H1 (cell line): ENCODE measurements at regions not wholly inside any gene's neighbourhood (a gene's known extent, or its start where the extent isn't known, plus 50 kb on each side); places are given as distances from the start of the nearest gene placed in this dataset.

Experiments used
- CTCF ChIA-PET: fragments of 300-600 bp; sonication (Branson Sonifier 250); formaldehyde crosslinking; loops from one replicate; lab custom pipeline; 2021; ENCODE audit not compliant: partially characterized antibody; lab: Charles Lee
- POLR2A ChIA-PET: fragments of 300-600 bp; sonication (Branson Sonifier 250); formaldehyde crosslinking; loops from one replicate; lab custom pipeline; 2021; ENCODE audit warnings: inconsistent platforms; ENCODE audit not compliant: partially characterized antibody; lab: Charles Lee
- DNase-seq, 2 experiments: peaks; one replicate each; pipeline versions ENCODE4 v3.0.0 to v3.0.0-alpha.2; 2010 to 2022; ENCODE audit warnings: low spot score in 2 of 2, low read depth in 1 of 2, mixed read lengths in 1 of 2
- FAIRE-seq: peaks from 2 replicates; lab custom pipeline; 2011; peaks lifted over from hg19 to GRCh38; lab: Jason Lieb, UNC
- H2AFZ ChIP-seq: 2 replicates; pipeline ENCODE4 v1.8.1; 2012; ENCODE audit warnings: low read length, inconsistent platforms
- H2AK5ac ChIP-seq: 2 replicates; pipeline ENCODE4 v1.6.1; 2013; ENCODE audit warnings: low read depth, low read length
- H2BK120ac ChIP-seq: replicated peaks from 2 replicates; pipeline ENCODE3; 2013; ENCODE audit warnings: low read depth, low read length, inconsistent platforms
- H2BK12ac ChIP-seq: 2 replicates; pipeline ENCODE4 v1.6.1; 2013; ENCODE audit warnings: low read depth, low read length
- H2BK15ac ChIP-seq: 2 replicates; pipeline ENCODE4 v1.6.1; 2013; ENCODE audit warnings: low read length
- H2BK20ac ChIP-seq: 2 replicates; pipeline ENCODE4 v1.6.1; 2013; ENCODE audit warnings: low read length
- H2BK5ac ChIP-seq: 2 replicates; pipeline ENCODE4 v1.6.1; 2013; ENCODE audit warnings: low read depth, low read length
- H3K14ac ChIP-seq: 2 replicates; pipeline ENCODE4 v1.6.1; 2013; ENCODE audit warnings: inconsistent platforms; ENCODE audit not compliant: insufficient read length
- H3K18ac ChIP-seq: 2 replicates; pipeline ENCODE4 v1.6.1; 2013; ENCODE audit warnings: low read length; ENCODE audit errors: extremely low read depth
- H3K23ac ChIP-seq: 2 replicates; pipeline ENCODE4 v1.6.1; 2013; ENCODE audit warnings: inconsistent platforms; ENCODE audit not compliant: insufficient read length
- H3K23me2 ChIP-seq: 2 replicates; pipeline ENCODE4 v1.6.1; 2013; ENCODE audit warnings: low read depth, low read length
- H3K27ac ChIP-seq: 2 replicates; pipeline ENCODE4 v1.6.1; 2011; ENCODE audit warnings: low read depth, low read length, inconsistent platforms
- H3K27me3 ChIP-seq, 4 experiments: replicated peaks in 1 of 4; 1 replicate in 1 of 4; 2 replicates in 3 of 4; pipeline versions ENCODE4 v1.6.1 to v1.8.1; 2011 to 2013; ENCODE audit warnings: low read length in 3 of 4, mild to moderate bottlenecking in 3 of 4, inconsistent platforms in 2 of 4, mixed read lengths in 2 of 4, moderate library complexity in 1 of 4; ENCODE audit not compliant: control insufficient read depth in 3 of 4, insufficient read depth in 3 of 4; ENCODE audit errors: extremely low read depth in 1 of 4
- H3K36me3 ChIP-seq, 4 experiments: 2 replicates each; pipeline versions ENCODE4 v1.6.1 to v1.8.1; 2011 to 2013; ENCODE audit warnings: mild to moderate bottlenecking in 4 of 4, low read length in 3 of 4, moderate library complexity in 2 of 4, control low read depth in 1 of 4, inconsistent platforms in 1 of 4; ENCODE audit not compliant: insufficient read depth in 4 of 4, control insufficient read depth in 2 of 4
- H3K4ac ChIP-seq: replicated peaks from 2 replicates; pipeline ENCODE3; 2013; ENCODE audit warnings: low read length, low read depth, mixed read lengths, inconsistent platforms; ENCODE audit not compliant: insufficient read length
- H3K4me1 ChIP-seq, 4 experiments: replicated peaks in 1 of 4; 1 replicate in 1 of 4; 2 replicates in 3 of 4; pipeline versions ENCODE4 v1.6.1 to v1.8.1; 2011 to 2013; ENCODE audit warnings: low read length in 3 of 4, inconsistent platforms in 2 of 4, mixed read lengths in 1 of 4; ENCODE audit not compliant: insufficient read depth in 4 of 4, control insufficient read depth in 3 of 4
- H3K4me2 ChIP-seq, 2 experiments: 2 replicates each; pipeline versions ENCODE4 v1.6.1 to v1.8.1; 2011 to 2013; ENCODE audit warnings: low read depth in 2 of 2, low read length in 2 of 2, control low read depth in 1 of 2, inconsistent platforms in 1 of 2, mild to moderate bottlenecking in 1 of 2; ENCODE audit not compliant: insufficient read depth in 1 of 2
- H3K4me3 ChIP-seq, 4 experiments: fragments of 200-600, 300-600 bp in 1 of 4; sonication (generic), shearing (Covaris generic), sonication (Bioruptor Twin) in 1 of 4; 2 replicates each; pipeline versions ENCODE4 v1.5.1 to v1.8.1; 2011 to 2016; ENCODE audit warnings: low read length in 4 of 4, low read depth in 3 of 4, control low read depth in 2 of 4, inconsistent platforms in 2 of 4, mild to moderate bottlenecking in 2 of 4, mixed read lengths in 1 of 4, moderate library complexity in 1 of 4; ENCODE audit not compliant: insufficient read depth in 2 of 4; ENCODE audit errors: extremely low read depth in 1 of 4
- H3K56ac ChIP-seq: replicated peaks from 2 replicates; pipeline ENCODE3; 2013; ENCODE audit warnings: low read depth, mild to moderate bottlenecking, mixed read lengths, low read length, inconsistent platforms; ENCODE audit not compliant: insufficient read length
- H3K79me1 ChIP-seq: 2 replicates; pipeline ENCODE4 v1.6.1; 2013; ENCODE audit warnings: low read depth, low read length, control low read depth
- H3K79me2 ChIP-seq, 2 experiments: 2 replicates each; pipeline versions ENCODE4 v1.6.1 to v1.8.1; 2012 to 2013; ENCODE audit warnings: low read length in 2 of 2, mild to moderate bottlenecking in 2 of 2, inconsistent platforms in 1 of 2; ENCODE audit not compliant: insufficient read depth in 2 of 2, control insufficient read depth in 1 of 2
- H3K9ac ChIP-seq, 4 experiments: replicated peaks in 1 of 4; 1 replicate in 1 of 4; 2 replicates in 3 of 4; pipeline versions ENCODE4 v1.6.1 to v1.8.1; 2011 to 2013; ENCODE audit warnings: low read depth in 3 of 4, low read length in 3 of 4, control low read depth in 2 of 4, mild to moderate bottlenecking in 2 of 4, moderate library complexity in 2 of 4, inconsistent platforms in 1 of 4; ENCODE audit errors: extremely low read depth in 1 of 4
- H3K9me3 ChIP-seq, 2 experiments: 2 replicates each; pipeline versions ENCODE4 v1.6.1 to v1.8.1; 2012 to 2013; ENCODE audit warnings: mild to moderate bottlenecking in 2 of 2, moderate library complexity in 2 of 2, control low read depth in 1 of 2, inconsistent platforms in 1 of 2, low read depth in 1 of 2, low read length in 1 of 2, mixed read lengths in 1 of 2; ENCODE audit not compliant: insufficient read depth in 2 of 2
- H4K20me1 ChIP-seq, 2 experiments: replicated peaks in 1 of 2; 2 replicates each; pipeline versions ENCODE3 to v1.8.1; 2011 to 2013; ENCODE audit warnings: inconsistent platforms in 2 of 2, low read length in 2 of 2, mild to moderate bottlenecking in 1 of 2; ENCODE audit not compliant: insufficient read depth in 2 of 2, control insufficient read depth in 1 of 2
- H4K5ac ChIP-seq: 2 replicates; pipeline ENCODE4 v1.6.1; 2013; ENCODE audit warnings: low read length, low read depth, mixed read lengths, inconsistent platforms; ENCODE audit not compliant: insufficient read length
- H4K8ac ChIP-seq: 2 replicates; pipeline ENCODE4 v1.8.0; 2013; ENCODE audit warnings: mild to moderate bottlenecking, moderate library complexity, low read length, inconsistent platforms; ENCODE audit not compliant: insufficient read depth; ENCODE audit errors: extremely low read depth
- H4K91ac ChIP-seq: replicated peaks from 2 replicates; pipeline ENCODE3; 2013; ENCODE audit warnings: low read length, mixed read lengths, inconsistent platforms; ENCODE audit not compliant: insufficient read length
- CTBP2 ChIP-seq: IDR thresholded peaks from 2 replicates; pipeline ENCODE4 v1.7.0; 2011; ENCODE audit warnings: borderline replicate concordance, mild to moderate bottlenecking, moderate library complexity, mixed read lengths, low read length; ENCODE audit not compliant: insufficient read depth, insufficient read length
- WGBS, 2 experiments: shearing (Covaris generic) in 1 of 2; methylation state at CpG; one replicate each; pipeline versions ENCODE4 v1.1.6 to v1.1.7; 2013 to 2015; ENCODE audit warnings: low lambda C conversion rate in 2 of 2, mixed read lengths in 2 of 2, inconsistent platforms in 1 of 2, low coverage in 1 of 2, missing lambda C conversion rate in 1 of 2; ENCODE audit not compliant: insufficient replicate concordance in 2 of 2, insufficient coverage in 1 of 2, insufficient read length in 1 of 2; ENCODE audit errors: extremely low coverage in 1 of 2, missing lambda C conversion rate in 1 of 2; 5-methylcytosine and 5-hydroxymethylcytosine counted together

DNA sequence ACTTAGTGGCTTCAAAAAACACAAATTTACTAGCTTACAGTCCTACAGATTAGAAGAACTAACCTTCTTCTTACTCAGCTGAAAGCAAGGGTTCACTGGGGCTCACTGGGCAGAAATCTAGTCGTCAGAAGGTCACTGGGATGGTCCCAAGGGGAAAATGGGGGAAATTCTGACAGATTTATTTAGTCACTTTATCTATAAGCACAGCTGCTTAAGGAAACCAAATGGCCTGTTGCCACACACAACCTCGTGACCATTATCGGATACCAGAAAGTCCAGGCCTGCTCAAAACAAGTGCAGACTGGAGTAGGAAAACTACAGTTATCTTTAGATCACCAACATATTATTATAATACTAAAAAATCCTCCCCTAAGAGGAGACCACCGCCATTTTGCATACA lies 374.6 kb upstream of the ASIC2 start:
- Histone ChIP-seq H3K36me3 (no peaks in the 10 kb centered on the region), H3K4me3 (no peak overlapping the region), H3K79me2 (no peaks in the 10 kb centered on the region), H3K18ac (no peak overlapping the region), H3K27ac (no peak overlapping the region), H2AK5ac (no peak overlapping the region), H2BK120ac (no peak overlapping the region), H2BK12ac (no peak overlapping the region), H2BK5ac (no peak overlapping the region), H2BK15ac (no peak overlapping the region), H4K8ac (no peak overlapping the region), H3K14ac (no peak overlapping the region), H3K9ac (no peak overlapping the region), H4K5ac (no peak overlapping the region), H4K20me1 (peaks cover 0 to 2% of the 10 kb centered on the region in 2 experiments), H3K4ac (no peak overlapping the region), H3K4me1 (no peaks in the 10 kb centered on the region), H3K56ac (no peak overlapping the region), H4K91ac (no peak overlapping the region), H2AFZ (no peak overlapping the region), H3K23ac (no peak overlapping the region), H2BK20ac (no peak overlapping the region), H3K27me3 (no peaks in the 10 kb centered on the region), H3K4me2 (no peak overlapping the region), H3K9me3 (no peaks in the 10 kb centered on the region), H3K79me1 (no peaks in the 10 kb centered on the region), H3K23me2 (no peaks in the 10 kb centered on the region)
- ChIA-PET POLR2A (no interaction called here), CTCF (interaction anchor here (0.7 to 1.0 kb wide), 3 partner anchors 16 to 26 kb away, joined by 3 to 6 read pairs (median 3); no protein-coding TSS in a partner anchor)
- FAIRE-seq (no peak), DNase-seq (no peak)
- 90% methylated on average over 4 of the region's 4 CpGs; no CpG with 5 or more reads in 1 of the 2 experiments for WGBS, 2 experiments
- TF ChIP-seq CTBP2 = no peak
